Duodenal mucosa (tissue), 2 donors: ENCODE measurements at regions not wholly inside any gene's neighbourhood (a gene's known extent, or its start where the extent isn't known, plus 50 kb on each side); places are given as distances from the start of the nearest gene placed in this dataset.
"Not testable (repeated sequence)": the region's sequence is repeated elsewhere in the genome, so short reads cannot be mapped to it uniquely, and the experiment has no call there.

Experiments
- H3K27ac ChIP-seq: one replicate; pipeline ENCODE4 v1.7.0; 2013; ENCODE audit warnings: low read depth, low read length
- H3K27me3 ChIP-seq, 2 donors: one replicate each; pipeline ENCODE4 v1.7.0; 2013; ENCODE audit warnings: low read length in 2 of 2, control low read depth in 1 of 2; ENCODE audit not compliant: insufficient read depth in 2 of 2, control insufficient read depth in 1 of 2
- H3K36me3 ChIP-seq, 2 donors: one replicate each; pipeline ENCODE4 v1.7.0; 2013; ENCODE audit warnings: low read length in 2 of 2, control low read depth in 1 of 2; ENCODE audit not compliant: insufficient read depth in 2 of 2, control insufficient read depth in 1 of 2
- H3K4me1 ChIP-seq, 2 donors: one replicate each; pipeline ENCODE4 v1.7.0; 2013; ENCODE audit warnings: low read length in 2 of 2, control low read depth in 1 of 2; ENCODE audit not compliant: insufficient read depth in 2 of 2, control insufficient read depth in 1 of 2
- H3K4me3 ChIP-seq, 2 donors: one replicate each; pipeline ENCODE4 v1.7.0; 2013; ENCODE audit warnings: low read length in 2 of 2, low read depth in 1 of 2
- H3K9ac ChIP-seq, 2 donors: one replicate each; pipeline ENCODE4 v1.7.0; 2013; ENCODE audit warnings: low read length in 2 of 2, low read depth in 1 of 2
- H3K9me3 ChIP-seq, 2 donors: one replicate each; pipeline ENCODE4 v1.7.0; 2013; ENCODE audit warnings: low read length in 2 of 2, control low read depth in 1 of 2; ENCODE audit not compliant: control insufficient read depth in 1 of 2

GRCh38 chr1:189125694-189126093, 1352.0 kb downstream of the BRINP3 start:
- no peaks in the 10 kb centered on the region for H3K27me3 ChIP-seq
- no peak overlapping the region for H3K4me3 ChIP-seq
- no peaks in the 10 kb centered on the region for H3K36me3 ChIP-seq
- no peaks in the 10 kb centered on the region for H3K4me1 ChIP-seq
- H3K9me3 ChIP-seq: peaks cover 4 to 6% of the 10 kb centered on the region in 2 donors
- H3K27ac ChIP-seq: no peak overlapping the region
- H3K9ac ChIP-seq: no peak overlapping the region

- Histone ChIP-seq H3K9ac (no peak overlapping the region), H3K9me3 (peaks cover 0 to 15% of the 10 kb centered on the region in 2 donors), H3K4me3 (no peak overlapping the region), H3K36me3 (no peaks in the 10 kb centered on the region), H3K27ac (no peak overlapping the region), H3K4me1 (no peaks in the 10 kb centered on the region), H3K27me3 (no peaks in the 10 kb centered on the region)
Observed at GRCh38 chr1:189131576-189131975, 1346.1 kb downstream of the BRINP3 start.

GRCh38 chr1:189139748-189140147, 1337.9 kb downstream of the BRINP3 start:
- not testable (repeated sequence) for H3K4me3 ChIP-seq, H3K4me1 ChIP-seq, H3K27ac ChIP-seq, H3K9ac ChIP-seq, H3K36me3 ChIP-seq, H3K27me3 ChIP-seq
- H3K9me3 ChIP-seq: peaks cover 0 to 13% of the 10 kb centered on the region in 2 donors

- Histone ChIP-seq H3K4me1 (no peaks in the 10 kb centered on the region), H3K27ac (no peak overlapping the region), H3K9ac (no peak overlapping the region), H3K9me3 (peaks cover 0 to 10% of the 10 kb centered on the region in 2 donors), H3K4me3 (no peak overlapping the region), H3K27me3 (no peaks in the 10 kb centered on the region), H3K36me3 (no peaks in the 10 kb centered on the region)
Observed at GRCh38 chr1:189141056-189141455, 1336.6 kb downstream of the BRINP3 start.

GRCh38 chr1:189149547-189150375, 1327.9 kb downstream of the BRINP3 start:
- H3K36me3 ChIP-seq: no peaks in the 10 kb centered on the region
- H3K27ac ChIP-seq: no peak overlapping the region
- no peaks in the 10 kb centered on the region for H3K4me1 ChIP-seq
- H3K9me3 ChIP-seq: no peaks in the 10 kb centered on the region
- no peaks in the 10 kb centered on the region for H3K27me3 ChIP-seq
- H3K9ac ChIP-seq: no peak overlapping the region
- H3K4me3 ChIP-seq: peak overlapping the region in 1 of 2 donors; percentile 12

- Histone ChIP-seq H3K9me3 (no peaks in the 10 kb centered on the region), H3K9ac (no peak overlapping the region), H3K36me3 (no peaks in the 10 kb centered on the region), H3K27ac (no peak overlapping the region), H3K27me3 (no peaks in the 10 kb centered on the region), H3K4me3 (no peak overlapping the region), H3K4me1 (no peaks in the 10 kb centered on the region)
Observed at GRCh38 chr1:189150624-189151023, 1327.0 kb downstream of the BRINP3 start.

GRCh38 chr1:189151361-189151760, 1326.3 kb downstream of the BRINP3 start:
- no peaks in the 10 kb centered on the region for H3K9me3 ChIP-seq
- H3K36me3 ChIP-seq: no peaks in the 10 kb centered on the region
- no peak overlapping the region for H3K27ac ChIP-seq
- no peak overlapping the region for H3K4me3 ChIP-seq
- no peaks in the 10 kb centered on the region for H3K4me1 ChIP-seq
- H3K9ac ChIP-seq: no peak overlapping the region
- no peaks in the 10 kb centered on the region for H3K27me3 ChIP-seq

GRCh38 chr1:189152685-189153084, 1325.0 kb downstream of the BRINP3 start:
- H3K4me3 ChIP-seq: no peak overlapping the region
- no peaks in the 10 kb centered on the region for H3K4me1 ChIP-seq
- H3K36me3 ChIP-seq: no peaks in the 10 kb centered on the region
- no peak overlapping the region for H3K9ac ChIP-seq
- H3K27me3 ChIP-seq: no peaks in the 10 kb centered on the region
- H3K9me3 ChIP-seq: no peaks in the 10 kb centered on the region
- no peak overlapping the region for H3K27ac ChIP-seq

- Histone ChIP-seq H3K4me3 (no peak overlapping the region), H3K9me3 (no peaks in the 10 kb centered on the region), H3K27me3 (no peaks in the 10 kb centered on the region), H3K36me3 (no peaks in the 10 kb centered on the region), H3K4me1 (no peaks in the 10 kb centered on the region), H3K27ac (no peak overlapping the region), H3K9ac (no peak overlapping the region)
Observed at GRCh38 chr1:189158155-189158554, 1319.5 kb downstream of the BRINP3 start.

- H3K36me3 ChIP-seq: no peaks in the 10 kb centered on the region
- H3K27ac ChIP-seq: no peak overlapping the region
- H3K9me3 ChIP-seq: no peaks in the 10 kb centered on the region
- no peaks in the 10 kb centered on the region for H3K27me3 ChIP-seq
- no peak overlapping the region for H3K9ac ChIP-seq
- no peak overlapping the region for H3K4me3 ChIP-seq
- H3K4me1 ChIP-seq: no peaks in the 10 kb centered on the region
Observed at GRCh38 chr1:189175889-189176288, 1301.8 kb downstream of the BRINP3 start.
